Smooth muscle cell (in vitro differentiated cells): ENCODE measurements at regions not wholly inside any gene's neighbourhood (a gene's known extent, or its start where the extent isn't known, plus 50 kb on each side); places are given as distances from the start of the nearest gene placed in this dataset.

Experiments used
- DNase-seq: peaks from one replicate; lab custom pipeline; 2025; ENCODE audit not compliant: unreplicated experiment; lab: John Stamatoyannopoulos, UW
- H2AFZ ChIP-seq: fragments of 200-600 bp; sonication (generic); 2 replicates; pipeline ENCODE4 v1.6.0; 2016; ENCODE audit warnings: antibody characterized with exemption, low read depth, mild to moderate bottlenecking
- H3F3A ChIP-seq: fragments of 200-600 bp; sonication (generic); 2 replicates; pipeline ENCODE4 v1.6.0; 2017; ENCODE audit warnings: antibody characterized with exemption, low read depth
- H3K27ac ChIP-seq: fragments of 200-600 bp; sonication (generic); 2 replicates; pipeline ENCODE4 v1.5.1; 2016; ENCODE audit warnings: low read depth, mild to moderate bottlenecking
- H3K27me3 ChIP-seq: fragments of 200-600 bp; sonication (generic); 2 replicates; pipeline ENCODE4 v1.6.1; 2016; ENCODE audit warnings: low read depth, mild to moderate bottlenecking
- H3K36me3 ChIP-seq: fragments of 200-600 bp; sonication (generic); 2 replicates; pipeline ENCODE4 v1.5.1; 2016; ENCODE audit warnings: low read depth
- H3K4me1 ChIP-seq: fragments of 200-600 bp; sonication (generic); 2 replicates; pipeline ENCODE4 v1.5.1; 2016; ENCODE audit warnings: low read depth
- H3K4me2 ChIP-seq: fragments of 200-600 bp; sonication (generic); 2 replicates; pipeline ENCODE4 v1.6.0; 2016; ENCODE audit warnings: mild to moderate bottlenecking
- H3K4me3 ChIP-seq: fragments of 200-600 bp; sonication (generic); 2 replicates; pipeline ENCODE4 v1.5.1; 2016; ENCODE audit warnings: mild to moderate bottlenecking
- H3K79me2 ChIP-seq: fragments of 200-600 bp; sonication (generic); 2 replicates; pipeline ENCODE4 v1.6.0; 2016; ENCODE audit warnings: low read depth, mild to moderate bottlenecking
- H3K9ac ChIP-seq: fragments of 200-600 bp; sonication (generic); 2 replicates; pipeline ENCODE4 v1.6.0; 2016; ENCODE audit warnings: low read depth
- H3K9me3 ChIP-seq: fragments of 200-600 bp; sonication (generic); replicated peaks from 2 replicates; pipeline ENCODE4 v1.5.1; 2016; ENCODE audit warnings: low read depth
- H4K20me1 ChIP-seq: fragments of 200-600 bp; sonication (generic); 2 replicates; pipeline ENCODE4 v1.6.0; 2016; ENCODE audit warnings: low read depth
- WGBS: methylation state at CpG from one replicate; pipeline ENCODE4 v1.1.7; 2016; ENCODE audit warnings: low lambda C conversion rate; 5-methylcytosine and 5-hydroxymethylcytosine counted together
- TF ChIP-seq, protein P1 (sequence below): fragments of 200-600 bp; sonication (generic); IDR thresholded peaks from 2 replicates; pipeline ENCODE4 v1.5.1; 2017; ENCODE audit warnings: borderline replicate concordance, mild to moderate bottlenecking, antibody characterized with exemption; ENCODE audit not compliant: insufficient read depth, poor library complexity, severe bottlenecking

DNA sequence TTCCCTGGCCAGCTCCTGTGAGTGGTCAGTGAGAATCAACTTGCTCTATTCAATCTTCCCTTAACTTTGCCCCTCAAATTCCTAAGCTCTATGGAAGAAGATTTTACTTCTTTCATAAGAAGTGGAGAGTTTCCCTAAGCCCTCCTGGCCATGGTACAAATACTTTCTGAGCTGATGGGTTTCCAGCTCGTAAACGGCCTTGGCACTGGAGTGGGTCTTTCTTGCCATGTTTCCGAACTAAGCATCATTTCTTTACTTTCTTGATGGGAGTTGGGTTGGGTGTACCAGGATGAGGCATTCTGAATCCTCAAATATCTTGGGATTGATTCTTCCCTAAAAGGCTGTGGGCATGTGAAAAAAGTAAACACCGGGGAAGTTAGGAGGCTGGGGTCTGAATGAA lies 72.5 kb downstream of the ACKR3 start:
- Histone ChIP-seq H3K4me2 (peak overlapping the region; percentile 51), H3F3A (no peaks in the 10 kb centered on the region), H3K9me3 (no peaks in the 10 kb centered on the region), H2AFZ (no peak overlapping the region), H3K27ac (peak overlapping the region; percentile 96), H3K27me3 (no peaks in the 10 kb centered on the region), H3K79me2 (no peaks in the 10 kb centered on the region), H3K4me1 (no peaks in the 10 kb centered on the region), H4K20me1 (no peaks in the 10 kb centered on the region), H3K9ac (no peak overlapping the region), H3K4me3 (no peak overlapping the region), H3K36me3 (no peaks in the 10 kb centered on the region)
- no peak for DNase-seq
- WGBS = 87% methylated on average over 4 of the region's 4 CpGs
- TF ChIP-seq, protein P1, sequence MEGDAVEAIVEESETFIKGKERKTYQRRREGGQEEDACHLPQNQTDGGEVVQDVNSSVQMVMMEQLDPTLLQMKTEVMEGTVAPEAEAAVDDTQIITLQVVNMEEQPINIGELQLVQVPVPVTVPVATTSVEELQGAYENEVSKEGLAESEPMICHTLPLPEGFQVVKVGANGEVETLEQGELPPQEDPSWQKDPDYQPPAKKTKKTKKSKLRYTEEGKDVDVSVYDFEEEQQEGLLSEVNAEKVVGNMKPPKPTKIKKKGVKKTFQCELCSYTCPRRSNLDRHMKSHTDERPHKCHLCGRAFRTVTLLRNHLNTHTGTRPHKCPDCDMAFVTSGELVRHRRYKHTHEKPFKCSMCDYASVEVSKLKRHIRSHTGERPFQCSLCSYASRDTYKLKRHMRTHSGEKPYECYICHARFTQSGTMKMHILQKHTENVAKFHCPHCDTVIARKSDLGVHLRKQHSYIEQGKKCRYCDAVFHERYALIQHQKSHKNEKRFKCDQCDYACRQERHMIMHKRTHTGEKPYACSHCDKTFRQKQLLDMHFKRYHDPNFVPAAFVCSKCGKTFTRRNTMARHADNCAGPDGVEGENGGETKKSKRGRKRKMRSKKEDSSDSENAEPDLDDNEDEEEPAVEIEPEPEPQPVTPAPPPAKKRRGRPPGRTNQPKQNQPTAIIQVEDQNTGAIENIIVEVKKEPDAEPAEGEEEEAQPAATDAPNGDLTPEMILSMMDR = no peak

DNA sequence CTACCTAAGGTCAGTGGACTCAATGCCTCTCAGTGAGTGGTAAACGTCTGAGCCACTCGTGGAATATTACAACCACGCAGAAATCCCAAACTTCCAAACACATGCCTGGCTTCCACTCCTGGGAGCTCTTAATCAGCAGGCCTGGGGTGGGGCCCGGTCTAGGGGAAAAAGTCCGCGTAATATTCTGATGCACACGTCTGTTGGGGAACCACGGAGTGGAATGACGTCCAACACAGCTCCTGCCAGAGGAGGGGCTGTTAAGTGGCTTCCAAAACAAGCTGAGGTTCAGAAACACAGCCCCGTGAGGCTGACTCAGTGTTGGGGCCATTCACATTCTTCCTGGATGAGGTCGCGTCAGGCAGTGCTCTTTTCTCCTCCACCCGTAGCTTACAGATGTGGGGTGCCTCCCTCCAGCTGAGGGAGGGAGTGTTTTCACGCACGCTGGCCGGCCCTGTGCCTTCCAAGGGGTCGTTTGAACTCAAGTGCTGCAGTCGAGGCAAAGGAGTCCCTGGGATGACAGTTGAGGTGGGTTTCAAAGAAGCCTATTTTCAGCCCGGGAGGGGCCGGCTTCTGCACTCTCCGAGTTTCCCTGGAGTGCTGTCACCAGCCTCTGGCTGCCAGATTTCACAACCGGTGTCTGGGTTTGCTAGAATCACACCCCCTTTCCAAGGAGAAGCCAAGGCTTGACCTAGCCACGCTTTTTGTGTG lies 73.1 kb downstream of the ACKR3 start:
- Histone ChIP-seq H3K4me1 (no peaks in the 10 kb centered on the region), H3K4me2 (peak overlapping the region; percentile 62), H3K9ac (peak overlapping the region; percentile 88), H2AFZ (no peak overlapping the region), H3K27ac (peak overlapping the region; percentile 96), H3K27me3 (no peaks in the 10 kb centered on the region), H3K9me3 (no peaks in the 10 kb centered on the region), H3K4me3 (no peak overlapping the region), H3F3A (no peaks in the 10 kb centered on the region), H3K79me2 (no peaks in the 10 kb centered on the region), H4K20me1 (no peaks in the 10 kb centered on the region), H3K36me3 (no peaks in the 10 kb centered on the region)
- DNase-seq = peak; percentile 70
- 8% methylated on average over 23 of the region's 23 CpGs for WGBS
- TF ChIP-seq, protein P1 = no peak

GRCh38 chr2:236643480-236643879 lies 73.9 kb downstream of the ACKR3 start:
- DNase-seq = no peak
- WGBS = 96% methylated on average over 8 of the region's 8 CpGs
- peak overlapping the region; percentile 88 for H3K9ac ChIP-seq

DNA sequence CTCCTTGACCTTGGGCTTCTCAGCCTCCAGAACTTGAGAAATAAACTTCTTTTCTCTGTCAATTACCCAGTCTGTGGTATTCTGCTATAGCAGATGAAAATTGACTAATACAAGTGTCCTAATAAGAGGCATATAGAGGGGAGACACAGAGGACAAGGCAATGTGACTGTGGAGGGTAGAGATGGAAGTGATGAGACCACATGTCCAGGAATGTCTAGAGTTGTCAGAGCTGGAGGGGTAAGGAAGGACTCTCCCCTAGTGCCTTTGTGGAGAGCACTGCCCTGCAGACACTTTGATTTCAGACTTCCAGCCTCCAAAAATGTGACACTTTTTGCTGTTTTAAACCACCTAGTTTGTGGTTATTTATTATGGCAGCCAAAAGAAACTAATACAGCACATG lies 74.4 kb downstream of the ACKR3 start:
- Histone ChIP-seq H3K9ac (no peak overlapping the region), H3K9me3 (no peaks in the 10 kb centered on the region), H3F3A (no peaks in the 10 kb centered on the region), H3K4me2 (no peak overlapping the region), H2AFZ (no peak overlapping the region), H4K20me1 (no peaks in the 10 kb centered on the region), H3K27ac (no peak overlapping the region), H3K4me1 (no peaks in the 10 kb centered on the region), H3K36me3 (no peaks in the 10 kb centered on the region), H3K79me2 (no peaks in the 10 kb centered on the region), H3K4me3 (no peak overlapping the region), H3K27me3 (no peaks in the 10 kb centered on the region)
- TF ChIP-seq, protein P1 = no peak
- DNase-seq = no peak

More at GRCh38 chr2:236643480-236643879, 73.9 kb downstream of the ACKR3 start:
- Histone ChIP-seq H3K4me3 (no peak overlapping the region), H4K20me1 (no peaks in the 10 kb centered on the region), H3K9me3 (no peaks in the 10 kb centered on the region), H3F3A (no peaks in the 10 kb centered on the region), H3K36me3 (no peaks in the 10 kb centered on the region), H3K27me3 (no peaks in the 10 kb centered on the region), H2AFZ (no peak overlapping the region), H3K79me2 (no peaks in the 10 kb centered on the region), H3K4me1 (no peaks in the 10 kb centered on the region), H3K27ac (peak overlapping the region; percentile 96), H3K4me2 (peak overlapping the region; percentile 62)
- TF ChIP-seq, protein P1 = no peak
